ENCODE measurements at regions not wholly inside any gene's neighbourhood (a gene's known extent, or its start where the extent isn't known, plus 50 kb on each side); places are given as distances from the start of the nearest gene placed in this dataset.

- TF ChIP-seq ZMIZ1 (IDR thresholded peaks at IDR 0.05; ENCODE audit: low read depth in 2 of 2, low read length in 2 of 2) (no peak), SNIP1 (IDR thresholded peaks at IDR 0.05; ENCODE audit: low read depth) (no peak)
Measured at GRCh38 chr14:26180221-26180620, 417.6 kb downstream of the NOVA1 start (continued).

GRCh38 chr14:26175658-26176057, 422.2 kb downstream of the NOVA1 start:
- ATAC-seq, result no peak
- WGBS (ENCODE audit: insufficient coverage, low coverage, missing lambda C conversion rate), result under 1% methylated on average over 12 of the region's 14 CpGs
- Histone ChIP-seq H3K27me3 (ENCODE audit: control insufficient read depth in 2 of 2, insufficient read depth in 2 of 2, low read length in 2 of 2) (no peaks in the 10 kb centered on the region), H3K4me1 (replicated peaks in 1 of 2; ENCODE audit: control insufficient read depth in 2 of 2, insufficient read depth in 2 of 2, low read length in 2 of 2) (no peaks in the 10 kb centered on the region), H4K20me1 (replicated peaks; ENCODE audit: control insufficient read depth, insufficient read depth, low read length) (no peaks in the 10 kb centered on the region), H3K27ac (ENCODE audit: extremely low read depth, low read depth, low read length) (no peak overlapping the region), H2AFZ (ENCODE audit: low read depth, low read length) (no peak overlapping the region), H3K4me2 (ENCODE audit: insufficient read depth, low read length) (no peak overlapping the region), H3K36me3 (ENCODE audit: control insufficient read depth, insufficient read depth, low read length) (no peaks in the 10 kb centered on the region), H3K9me3 (replicated peaks; ENCODE audit: control insufficient read depth, insufficient read depth, low read depth, low read length) (no peaks in the 10 kb centered on the region), H3K4me3 (no peak overlapping the region), H3K9me1 (ENCODE audit: control insufficient read depth, insufficient read depth, low read length) (no peaks in the 10 kb centered on the region), H3K79me2 (ENCODE audit: control insufficient read depth, insufficient read depth, low read length) (no peaks in the 10 kb centered on the region), H3K9ac (ENCODE audit: insufficient read depth in 1 of 2, low read depth in 2 of 2, low read length in 2 of 2) (no peak overlapping the region)
- no peak for DNase-seq (ENCODE audit: extremely low read depth in 1 of 4, low spot score in 3 of 4)
- CTCF ChIA-PET (ENCODE audit: low intra/inter-chr PET ratio), result no interaction called here
- in situ Hi-C loops (cut with MboI) (no loop called here), intact Hi-C loops (cut with micrococcal nuclease) (no loop called here)
- POLR2A ChIA-PET, result no interaction called here
- BruUV-seq (replicated peaks), result no TSS peak
- FAIRE-seq, result no peak
- TF ChIP-seq HIVEP1 (CRISPR knock-in tag; IDR thresholded peaks at IDR 0.05) (no peak), RAD21 (CRISPR knock-in tag; conservative IDR thresholded peaks at IDR 0.05 in 1 of 2, IDR thresholded peaks at IDR 0.05 in 1 of 2) (no peak), TRIM24 (IDR thresholded peaks at IDR 0.05) (no peak), ZNF79 (CRISPR knock-in tag; IDR thresholded peaks at IDR 0.05; ENCODE audit: low read depth) (no peak), RBM22 (IDR thresholded peaks at IDR 0.05; ENCODE audit: low read depth, low read length, poor library complexity, severe bottlenecking) (no peak), PRMT5 (CRISPR knock-in tag; IDR thresholded peaks at IDR 0.05) (no peak), ZNF165 (CRISPR knock-in tag; IDR thresholded peaks at IDR 0.05; ENCODE audit: borderline replicate concordance) (no peak), MCM2 (IDR thresholded peaks at IDR 0.05; ENCODE audit: low read depth) (no peak), FIP1L1 (IDR thresholded peaks at IDR 0.05; ENCODE audit: low read depth, low read length, poor library complexity, severe bottlenecking) (no peak), CEBPZ (IDR thresholded peaks at IDR 0.05; ENCODE audit: borderline replicate concordance, low read depth, low read length) (no peak), ZBTB8A (IDR thresholded peaks at IDR 0.05; ENCODE audit: partially characterized antibody) (no peak), ESRRB (CRISPR knock-in tag; IDR thresholded peaks at IDR 0.05; ENCODE audit: borderline replicate concordance) (no peak)

Data from K562 (cell line).